ENCODE measurements at regions not wholly inside any gene's neighbourhood (a gene's known extent, or its start where the extent isn't known, plus 50 kb on each side); places are given as distances from the start of the nearest gene placed in this dataset.

GRCh38 chr11:92790926-92791616 lies 178.4 kb upstream of the MTNR1B start:
- TF ChIP-seq, protein P1, sequence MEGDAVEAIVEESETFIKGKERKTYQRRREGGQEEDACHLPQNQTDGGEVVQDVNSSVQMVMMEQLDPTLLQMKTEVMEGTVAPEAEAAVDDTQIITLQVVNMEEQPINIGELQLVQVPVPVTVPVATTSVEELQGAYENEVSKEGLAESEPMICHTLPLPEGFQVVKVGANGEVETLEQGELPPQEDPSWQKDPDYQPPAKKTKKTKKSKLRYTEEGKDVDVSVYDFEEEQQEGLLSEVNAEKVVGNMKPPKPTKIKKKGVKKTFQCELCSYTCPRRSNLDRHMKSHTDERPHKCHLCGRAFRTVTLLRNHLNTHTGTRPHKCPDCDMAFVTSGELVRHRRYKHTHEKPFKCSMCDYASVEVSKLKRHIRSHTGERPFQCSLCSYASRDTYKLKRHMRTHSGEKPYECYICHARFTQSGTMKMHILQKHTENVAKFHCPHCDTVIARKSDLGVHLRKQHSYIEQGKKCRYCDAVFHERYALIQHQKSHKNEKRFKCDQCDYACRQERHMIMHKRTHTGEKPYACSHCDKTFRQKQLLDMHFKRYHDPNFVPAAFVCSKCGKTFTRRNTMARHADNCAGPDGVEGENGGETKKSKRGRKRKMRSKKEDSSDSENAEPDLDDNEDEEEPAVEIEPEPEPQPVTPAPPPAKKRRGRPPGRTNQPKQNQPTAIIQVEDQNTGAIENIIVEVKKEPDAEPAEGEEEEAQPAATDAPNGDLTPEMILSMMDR (IDR thresholded peaks at IDR 0.05; ENCODE audit: low read depth, low read length, missing input control) = no peak
- TF ChIP-seq RAD21 (IDR thresholded peaks at IDR 0.05) = no peak
- no peak for TF ChIP-seq EGR1 (IDR thresholded peaks at IDR 0.05; ENCODE audit: low read depth in 2 of 2)
- TF ChIP-seq, protein P2, sequence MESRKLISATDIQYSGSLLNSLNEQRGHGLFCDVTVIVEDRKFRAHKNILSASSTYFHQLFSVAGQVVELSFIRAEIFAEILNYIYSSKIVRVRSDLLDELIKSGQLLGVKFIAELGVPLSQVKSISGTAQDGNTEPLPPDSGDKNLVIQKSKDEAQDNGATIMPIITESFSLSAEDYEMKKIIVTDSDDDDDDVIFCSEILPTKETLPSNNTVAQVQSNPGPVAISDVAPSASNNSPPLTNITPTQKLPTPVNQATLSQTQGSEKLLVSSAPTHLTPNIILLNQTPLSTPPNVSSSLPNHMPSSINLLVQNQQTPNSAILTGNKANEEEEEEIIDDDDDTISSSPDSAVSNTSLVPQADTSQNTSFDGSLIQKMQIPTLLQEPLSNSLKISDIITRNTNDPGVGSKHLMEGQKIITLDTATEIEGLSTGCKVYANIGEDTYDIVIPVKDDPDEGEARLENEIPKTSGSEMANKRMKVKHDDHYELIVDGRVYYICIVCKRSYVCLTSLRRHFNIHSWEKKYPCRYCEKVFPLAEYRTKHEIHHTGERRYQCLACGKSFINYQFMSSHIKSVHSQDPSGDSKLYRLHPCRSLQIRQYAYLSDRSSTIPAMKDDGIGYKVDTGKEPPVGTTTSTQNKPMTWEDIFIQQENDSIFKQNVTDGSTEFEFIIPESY (IDR thresholded peaks at IDR 0.05) = no peak
- TF ChIP-seq REST (IDR thresholded peaks at IDR 0.05) = no peak

Measured in liver (tissue), 3 donors.